Astrocyte (in vitro differentiated cells and primary cell): ENCODE measurements at regions not wholly inside any gene's neighbourhood (a gene's known extent, or its start where the extent isn't known, plus 50 kb on each side); places are given as distances from the start of the nearest gene placed in this dataset.
A peak's percentile ranks its signal among the peaks of the same experiment; 100 is the strongest.

Experiments used
- DNase-seq: peaks from one replicate; pipeline ENCODE4 v3.0.0-alpha.2; 2010; ENCODE audit warnings: low read depth
- FAIRE-seq: peaks from 2 replicates; lab custom pipeline; 2011; peaks lifted over from hg19 to GRCh38; lab: Jason Lieb, UNC
- H2AFZ ChIP-seq: 2 replicates; pipeline ENCODE4 v1.6.0; 2012; ENCODE audit warnings: low read depth, low read length, inconsistent platforms
- H3K27ac ChIP-seq: 2 replicates; pipeline ENCODE4 v1.5.1; 2011; ENCODE audit warnings: low read depth, low read length, inconsistent platforms
- H3K27me3 ChIP-seq: 2 replicates; pipeline ENCODE4 v1.6.0; 2011; ENCODE audit warnings: low read length, inconsistent platforms; ENCODE audit not compliant: insufficient read depth
- H3K36me3 ChIP-seq: 2 replicates; pipeline ENCODE4 v1.5.1; 2011; ENCODE audit warnings: low read length, inconsistent platforms; ENCODE audit not compliant: insufficient read depth
- H3K4me1 ChIP-seq: 2 replicates; pipeline ENCODE4 v1.5.1; 2011; ENCODE audit warnings: low read length, inconsistent platforms; ENCODE audit not compliant: insufficient read depth
- H3K4me2 ChIP-seq: 2 replicates; pipeline ENCODE4 v1.6.0; 2012; ENCODE audit warnings: low read length, inconsistent platforms
- H3K4me3 ChIP-seq: 2 replicates; pipeline ENCODE4 v1.5.1; 2011; ENCODE audit warnings: low read depth, mild to moderate bottlenecking, low read length, inconsistent platforms; ENCODE audit not compliant: insufficient read depth
- H3K79me2 ChIP-seq: 2 replicates; pipeline ENCODE4 v1.6.0; 2012; ENCODE audit warnings: mild to moderate bottlenecking, low read length, inconsistent platforms; ENCODE audit not compliant: insufficient read depth
- H3K9ac ChIP-seq: 2 replicates; pipeline ENCODE4 v1.6.0; 2012; ENCODE audit warnings: mild to moderate bottlenecking, low read length, inconsistent platforms
- H3K9me3 ChIP-seq: 2 replicates; pipeline ENCODE4 v1.5.1; 2012; ENCODE audit warnings: low read depth, mild to moderate bottlenecking, low read length, inconsistent platforms; ENCODE audit not compliant: insufficient read depth
- H4K20me1 ChIP-seq: 2 replicates; pipeline ENCODE4 v1.6.0; 2012; ENCODE audit warnings: low read length, inconsistent platforms; ENCODE audit not compliant: insufficient read depth
- H3K27ac Mint-ChIP-seq: one replicate; pipeline ENCODE4 v1.8.0; 2021; ENCODE audit warnings: mild to moderate bottlenecking, mixed read lengths; ENCODE audit not compliant: unreplicated experiment
- H3K27me3 Mint-ChIP-seq: one replicate; pipeline ENCODE4 v1.8.0; 2021; ENCODE audit warnings: low read depth, mixed read lengths; ENCODE audit not compliant: unreplicated experiment
- H3K36me3 Mint-ChIP-seq: one replicate; pipeline ENCODE4 v1.8.0; 2021; ENCODE audit warnings: low read depth, mixed read lengths; ENCODE audit not compliant: unreplicated experiment
- H3K4me1 Mint-ChIP-seq: one replicate; pipeline ENCODE4 v1.8.0; 2021; ENCODE audit warnings: low read depth, mixed read lengths; ENCODE audit not compliant: unreplicated experiment
- H3K4me3 Mint-ChIP-seq: one replicate; pipeline ENCODE4 v1.8.0; 2021; ENCODE audit warnings: mild to moderate bottlenecking, moderate library complexity, mixed read lengths; ENCODE audit not compliant: unreplicated experiment
- H3K9me3 Mint-ChIP-seq: one replicate; pipeline ENCODE4 v1.8.0; 2021; ENCODE audit warnings: mild to moderate bottlenecking, mixed read lengths; ENCODE audit not compliant: unreplicated experiment
- CTCF ChIP-seq: IDR thresholded peaks from 2 replicates; pipeline ENCODE4 v1.5.1; 2011; ENCODE audit warnings: low read depth, mild to moderate bottlenecking, inconsistent platforms, low read length, moderate library complexity; ENCODE audit not compliant: insufficient read depth
- EZH2 ChIP-seq: IDR thresholded peaks from 2 replicates; pipeline ENCODE4 v1.6.1; 2012; ENCODE audit warnings: mild to moderate bottlenecking, low read length, inconsistent platforms; ENCODE audit not compliant: insufficient read depth

- TF ChIP-seq EZH2 (no peak), CTCF (no peak)
- H3K36me3 Mint-ChIP-seq: no peaks in the 10 kb centered on the region
- H3K36me3 ChIP-seq: no peaks in the 10 kb centered on the region
- no peaks in the 10 kb centered on the region for H4K20me1 ChIP-seq
- H3K27ac ChIP-seq: peak overlapping the region; percentile 12
- no peak overlapping the region for H3K27ac Mint-ChIP-seq
- no peak overlapping the region for H3K4me3 Mint-ChIP-seq
- DNase-seq (no peak), FAIRE-seq (no peak)
- H2AFZ ChIP-seq: no peak overlapping the region
- no peaks in the 10 kb centered on the region for H3K4me1 ChIP-seq
- no peak overlapping the region for H3K9ac ChIP-seq
- H3K4me3 ChIP-seq: no peak overlapping the region
- peak overlapping the region; percentile 35 for H3K4me2 ChIP-seq
- no peaks in the 10 kb centered on the region for H3K9me3 Mint-ChIP-seq
- H3K9me3 ChIP-seq: no peaks in the 10 kb centered on the region
- no peaks in the 10 kb centered on the region for H3K4me1 Mint-ChIP-seq
- no peaks in the 10 kb centered on the region for H3K27me3 ChIP-seq
- no peaks in the 10 kb centered on the region for H3K27me3 Mint-ChIP-seq
- H3K79me2 ChIP-seq: no peaks in the 10 kb centered on the region
Observed at GRCh38 chr3:180409170-180409569, 192.8 kb upstream of the TTC14 start.

- no peak for FAIRE-seq
Observed at GRCh38 chr3:180409883-180410282, 192.1 kb upstream of the TTC14 start.

More at GRCh38 chr3:180409883-180410282, 192.1 kb upstream of the TTC14 start:
- Mint-ChIP-seq H3K9me3 (no peaks in the 10 kb centered on the region), H3K27me3 (no peaks in the 10 kb centered on the region), H3K4me3 (no peak overlapping the region), H3K36me3 (no peaks in the 10 kb centered on the region), H3K4me1 (no peaks in the 10 kb centered on the region), H3K27ac (no peak overlapping the region)
- no peak for DNase-seq
- Histone ChIP-seq H3K4me3 (no peak overlapping the region), H3K4me2 (no peak overlapping the region), H3K36me3 (no peaks in the 10 kb centered on the region), H3K79me2 (no peaks in the 10 kb centered on the region), H2AFZ (peak overlapping the region; percentile 10), H3K9me3 (no peaks in the 10 kb centered on the region), H3K4me1 (no peaks in the 10 kb centered on the region), H3K9ac (no peak overlapping the region), H3K27me3 (no peaks in the 10 kb centered on the region), H4K20me1 (no peaks in the 10 kb centered on the region), H3K27ac (no peak overlapping the region)
- no peak for TF ChIP-seq CTCF
- no peak for TF ChIP-seq EZH2
